Left ventricle myocardium inferior (tissue), 1 donor: ENCODE measurements at regions not wholly inside any gene's neighbourhood (a gene's known extent, or its start where the extent isn't known, plus 50 kb on each side); places are given as distances from the start of the nearest gene placed in this dataset.

Experiments
- DNase-seq: peaks from one replicate; pipeline ENCODE4 v3.0.0-alpha.2; 2020
- H3K27ac ChIP-seq: fragments of 200-600 bp; replicated peaks from 2 replicates; pipeline ENCODE4 v1.8.0; 2021
- H3K27me3 ChIP-seq: fragments of 200-600 bp; 2 replicates; pipeline ENCODE4 v1.8.0; 2021; ENCODE audit warnings: low read depth
- H3K36me3 ChIP-seq: fragments of 200-600 bp; 2 replicates; pipeline ENCODE4 v1.8.0; 2021
- H3K4me1 ChIP-seq: fragments of 200-600 bp; 2 replicates; pipeline ENCODE4 v1.8.0; 2021
- H3K4me3 ChIP-seq: fragments of 200-600 bp; 2 replicates; pipeline ENCODE4 v1.8.0; 2021; ENCODE audit warnings: mild to moderate bottlenecking, moderate library complexity
- H3K9me3 ChIP-seq: fragments of 200-600 bp; replicated peaks from 2 replicates; pipeline ENCODE4 v1.8.0; 2021
- CTCF ChIP-seq: fragments of 200-600 bp; IDR thresholded peaks from 2 replicates; pipeline ENCODE4 v1.8.0; 2021; ENCODE audit warnings: antibody characterized with exemption, mild to moderate bottlenecking, borderline replicate concordance
- intact Hi-C: fragments of 100-400 bp; cut with micrococcal nuclease; formaldehyde crosslinking; loops from one replicate; pipeline ENCODE4 v1.11.0; 2022
- donor health status: DM: no; HTN: yes; CAD: no; lungs with severe emphysema.

DNA sequence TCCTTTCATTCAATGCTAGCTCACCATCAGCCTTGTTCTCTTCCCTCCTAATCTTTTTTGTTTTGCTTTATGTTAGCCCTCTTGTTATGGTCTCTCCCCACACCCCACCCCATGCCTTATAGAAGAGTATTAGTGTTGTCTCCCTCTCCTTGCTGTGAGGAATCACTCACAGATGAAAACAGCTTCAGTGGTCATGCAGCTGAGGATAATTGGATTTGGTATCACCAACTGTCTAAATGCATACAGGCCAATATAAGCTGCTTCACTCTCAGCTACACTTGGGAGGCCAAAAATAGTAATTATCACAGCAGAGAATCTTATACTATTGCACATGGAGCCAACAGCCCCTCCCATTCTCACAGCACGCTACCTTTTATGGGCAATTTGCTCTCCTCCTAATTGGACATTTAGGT is 494.6 kb upstream of the FAM241A start:
- intact Hi-C loops: no loop called here
- Histone ChIP-seq H3K4me1 (no peaks in the 10 kb centered on the region), H3K36me3 (no peaks in the 10 kb centered on the region), H3K27ac (no peak overlapping the region), H3K4me3 (no peak overlapping the region), H3K27me3 (no peaks in the 10 kb centered on the region), H3K9me3 (no peaks in the 10 kb centered on the region)
- DNase-seq: no peak
- no peak for TF ChIP-seq CTCF

- H3K4me3 ChIP-seq: no peak overlapping the region
- no peaks in the 10 kb centered on the region for H3K27me3 ChIP-seq
- no peaks in the 10 kb centered on the region for H3K9me3 ChIP-seq
- TF ChIP-seq CTCF: no peak
- no peak overlapping the region for H3K27ac ChIP-seq
- DNase-seq: no peak
- H3K4me1 ChIP-seq: no peaks in the 10 kb centered on the region
- no peaks in the 10 kb centered on the region for H3K36me3 ChIP-seq
- intact Hi-C loops: no loop called here
These were observed 493.0 kb upstream of the FAM241A start for GRCh38 chr4:111652236-111652635.

- intact Hi-C loops: no loop called here
- DNase-seq: no peak
- Histone ChIP-seq H3K27me3 (no peaks in the 10 kb centered on the region), H3K4me1 (no peaks in the 10 kb centered on the region), H3K27ac (no peak overlapping the region), H3K9me3 (no peaks in the 10 kb centered on the region), H3K36me3 (no peaks in the 10 kb centered on the region), H3K4me3 (no peak overlapping the region)
- no peak for TF ChIP-seq CTCF
These were observed 492.3 kb upstream of the FAM241A start for GRCh38 chr4:111652986-111653385.

GRCh38 chr4:111662496-111662895 is 482.8 kb upstream of the FAM241A start:
- Histone ChIP-seq H3K9me3 (no peaks in the 10 kb centered on the region), H3K27me3 (no peaks in the 10 kb centered on the region), H3K36me3 (no peaks in the 10 kb centered on the region), H3K4me1 (no peaks in the 10 kb centered on the region), H3K4me3 (no peak overlapping the region), H3K27ac (no peak overlapping the region)
- intact Hi-C loops: no loop called here
- no peak for TF ChIP-seq CTCF
- DNase-seq: no peak

DNA sequence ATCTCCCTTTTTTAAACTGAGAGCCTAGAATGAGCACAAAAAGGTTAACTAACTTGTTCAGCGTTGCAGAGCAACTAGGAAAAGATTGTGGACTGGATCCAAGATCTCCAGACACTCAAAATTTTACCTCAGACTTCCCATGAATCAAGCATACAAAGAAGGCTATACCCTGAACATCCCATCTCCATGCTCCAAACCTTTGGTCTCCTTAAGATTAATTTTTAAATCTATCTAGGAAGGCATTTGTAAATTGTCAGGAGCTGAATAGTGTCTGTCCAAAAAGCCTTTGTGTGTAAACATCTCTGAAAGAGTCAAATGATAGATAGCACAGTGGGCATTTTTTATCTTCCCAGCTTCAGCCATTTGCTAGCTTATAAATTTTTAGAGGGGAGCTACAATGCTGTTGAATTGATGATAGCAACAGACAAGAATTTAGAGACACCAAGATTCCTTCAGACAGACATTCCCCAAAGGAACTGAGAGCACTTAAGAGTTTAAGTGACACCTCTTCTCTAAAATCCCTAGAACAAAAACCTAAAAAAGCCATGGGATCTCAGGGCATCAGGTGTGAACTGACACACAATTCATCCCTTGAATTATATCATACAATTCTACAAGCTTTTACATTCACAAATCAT is 480.8 kb upstream of the FAM241A start:
- H3K9me3 ChIP-seq: no peaks in the 10 kb centered on the region
- DNase-seq: no peak
- TF ChIP-seq CTCF: no peak
- no peaks in the 10 kb centered on the region for H3K36me3 ChIP-seq
- H3K27ac ChIP-seq: no peak overlapping the region
- no peaks in the 10 kb centered on the region for H3K4me1 ChIP-seq
- intact Hi-C loops: no loop called here
- no peak overlapping the region for H3K4me3 ChIP-seq
- H3K27me3 ChIP-seq: no peaks in the 10 kb centered on the region
